Fibroblast of the conjunctiva (primary cell): ENCODE measurements at regions not wholly inside any gene's neighbourhood (a gene's known extent, or its start where the extent isn't known, plus 50 kb on each side); places are given as distances from the start of the nearest gene placed in this dataset.
A peak's percentile ranks its signal among the peaks of the same experiment; 100 is the strongest.
"Not testable (repeated sequence)": the region's sequence is repeated elsewhere in the genome, so short reads cannot be mapped to it uniquely, and the experiment has no call there.

Source experiments
- DNase-seq: peaks from one replicate; pipeline ENCODE4 v3.0.0-alpha.2; 2010; ENCODE audit warnings: low read depth

- DNase-seq, result not testable (repeated sequence)
Observed at GRCh38 chr2:37722971-37723370, 51.5 kb upstream of the CDC42EP3 start.

GRCh38 chr2:37730037-37730818 is 58.8 kb upstream of the CDC42EP3 start:
- DNase-seq, result no peak

- not testable (repeated sequence) for DNase-seq
Observed at GRCh38 chr2:37732412-37732811, 61.0 kb upstream of the CDC42EP3 start.

- no peak for DNase-seq
Observed at GRCh38 chr2:37733251-37733650, 61.8 kb upstream of the CDC42EP3 start.

- DNase-seq, result not testable (repeated sequence)
Observed at GRCh38 chr2:37733955-37734354, 62.5 kb upstream of the CDC42EP3 start.

GRCh38 chr2:37734891-37735523 is 63.6 kb upstream of the CDC42EP3 start:
- peak; percentile 55 for DNase-seq

- not testable (repeated sequence) for DNase-seq
Observed at GRCh38 chr2:37735524-37735910, 64.1 kb upstream of the CDC42EP3 start.

GRCh38 chr2:37737507-37737906 is 66.1 kb upstream of the CDC42EP3 start:
- DNase-seq, result no peak

GRCh38 chr2:37738266-37738885 is 66.9 kb upstream of the CDC42EP3 start:
- DNase-seq, result no peak

GRCh38 chr2:37739153-37739552 is 67.7 kb upstream of the CDC42EP3 start:
- no peak for DNase-seq

GRCh38 chr2:37740164-37740739 is 68.8 kb upstream of the CDC42EP3 start:
- DNase-seq, result no peak

GRCh38 chr2:37742286-37742685 is 70.8 kb upstream of the CDC42EP3 start:
- DNase-seq, result no peak

GRCh38 chr2:37744010-37744409 is 72.6 kb upstream of the CDC42EP3 start:
- DNase-seq, result no peak

- not testable (repeated sequence) for DNase-seq
Observed at GRCh38 chr2:37744961-37745360, 73.5 kb upstream of the CDC42EP3 start.

GRCh38 chr2:37746011-37746410 is 74.6 kb upstream of the CDC42EP3 start:
- not testable (repeated sequence) for DNase-seq

- no peak for DNase-seq
Observed at GRCh38 chr2:37746883-37747282, 75.4 kb upstream of the CDC42EP3 start.

- no peak for DNase-seq
Observed at GRCh38 chr2:37748541-37748940, 77.1 kb upstream of the CDC42EP3 start.

- DNase-seq, result not testable (repeated sequence)
Observed at GRCh38 chr2:37750286-37750685, 78.8 kb upstream of the CDC42EP3 start.

- DNase-seq, result no peak
Observed at GRCh38 chr2:37752766-37753165, 81.3 kb upstream of the CDC42EP3 start.

- no peak for DNase-seq
Observed at GRCh38 chr2:37753758-37754157, 82.3 kb upstream of the CDC42EP3 start.

GRCh38 chr2:37755961-37756559 is 84.6 kb upstream of the CDC42EP3 start:
- DNase-seq, result not testable (repeated sequence)

GRCh38 chr2:37757456-37757855 is 86.0 kb upstream of the CDC42EP3 start:
- not testable (repeated sequence) for DNase-seq
